Uterus (tissue), 2 donors: ENCODE measurements at regions not wholly inside any gene's neighbourhood (a gene's known extent, or its start where the extent isn't known, plus 50 kb on each side); places are given as distances from the start of the nearest gene placed in this dataset.

ENCODE experiments used
- POLR2A ChIP-seq, 2 donors: fragments of 450-650 bp; IDR thresholded peaks; one replicate each; pipeline ENCODE4 v1.6.1; 2016; ENCODE audit warnings: antibody characterized with exemption in 2 of 2, mild to moderate bottlenecking in 1 of 2, moderate library complexity in 1 of 2
- TF ChIP-seq, protein P1 (sequence below), 4 experiments: fragments of 200-600 bp in 2 of 4; fragments of 450-650 bp in 2 of 4; sonication (generic) in 2 of 4; IDR thresholded peaks; one replicate each; pipeline ENCODE4 v1.5.1; 2016 to 2019; ENCODE audit warnings: antibody characterized with exemption in 4 of 4, mild to moderate bottlenecking in 2 of 4, moderate library complexity in 1 of 4

DNA sequence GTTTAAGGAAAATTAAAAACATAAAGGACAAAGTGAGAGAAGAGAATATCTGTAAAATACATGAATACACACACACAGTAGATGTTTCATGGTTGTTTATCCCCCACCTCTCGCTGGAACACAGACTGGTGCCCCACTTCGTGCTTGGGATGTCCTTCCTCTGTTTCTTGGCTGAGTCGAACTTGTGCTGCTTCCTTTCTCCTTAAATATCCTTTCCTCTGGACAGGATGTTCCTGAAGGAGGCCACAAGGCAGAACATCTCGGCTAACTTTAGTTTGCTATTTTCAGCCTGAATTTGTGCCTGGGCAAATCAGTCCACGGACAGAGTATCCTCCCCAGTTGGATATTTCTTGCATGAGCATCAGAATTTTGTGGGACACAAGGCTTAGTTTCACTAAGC, 54.7 kb upstream of the ZMYND8 start:
- TF ChIP-seq POLR2A (IDR thresholded peaks at IDR 0.05), result no peak
- TF ChIP-seq, protein P1, sequence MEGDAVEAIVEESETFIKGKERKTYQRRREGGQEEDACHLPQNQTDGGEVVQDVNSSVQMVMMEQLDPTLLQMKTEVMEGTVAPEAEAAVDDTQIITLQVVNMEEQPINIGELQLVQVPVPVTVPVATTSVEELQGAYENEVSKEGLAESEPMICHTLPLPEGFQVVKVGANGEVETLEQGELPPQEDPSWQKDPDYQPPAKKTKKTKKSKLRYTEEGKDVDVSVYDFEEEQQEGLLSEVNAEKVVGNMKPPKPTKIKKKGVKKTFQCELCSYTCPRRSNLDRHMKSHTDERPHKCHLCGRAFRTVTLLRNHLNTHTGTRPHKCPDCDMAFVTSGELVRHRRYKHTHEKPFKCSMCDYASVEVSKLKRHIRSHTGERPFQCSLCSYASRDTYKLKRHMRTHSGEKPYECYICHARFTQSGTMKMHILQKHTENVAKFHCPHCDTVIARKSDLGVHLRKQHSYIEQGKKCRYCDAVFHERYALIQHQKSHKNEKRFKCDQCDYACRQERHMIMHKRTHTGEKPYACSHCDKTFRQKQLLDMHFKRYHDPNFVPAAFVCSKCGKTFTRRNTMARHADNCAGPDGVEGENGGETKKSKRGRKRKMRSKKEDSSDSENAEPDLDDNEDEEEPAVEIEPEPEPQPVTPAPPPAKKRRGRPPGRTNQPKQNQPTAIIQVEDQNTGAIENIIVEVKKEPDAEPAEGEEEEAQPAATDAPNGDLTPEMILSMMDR (IDR thresholded peaks at IDR 0.05), result no peak
